Glutamatergic neuron (in vitro differentiated cells): ENCODE measurements at regions not wholly inside any gene's neighbourhood (a gene's known extent, or its start where the extent isn't known, plus 50 kb on each side); places are given as distances from the start of the nearest gene placed in this dataset.

Source experiments
- DNase-seq: peaks from one replicate; pipeline ENCODE4 v3.0.0; 2022
- H3K27ac Mint-ChIP-seq: one replicate; pipeline ENCODE4 v1.8.0; 2020; ENCODE audit warnings: mild to moderate bottlenecking, mixed read lengths, inconsistent platforms; ENCODE audit not compliant: unreplicated experiment
- H3K27me3 Mint-ChIP-seq: one replicate; pipeline ENCODE4 v1.8.0; 2020; ENCODE audit warnings: mild to moderate bottlenecking, moderate library complexity, mixed read lengths, inconsistent platforms; ENCODE audit not compliant: unreplicated experiment
- H3K36me3 Mint-ChIP-seq: one replicate; pipeline ENCODE4 v1.8.0; 2020; ENCODE audit warnings: mild to moderate bottlenecking, mixed read lengths, inconsistent platforms; ENCODE audit not compliant: unreplicated experiment
- H3K4me1 Mint-ChIP-seq: one replicate; pipeline ENCODE4 v1.8.0; 2020; ENCODE audit warnings: mild to moderate bottlenecking, low read depth, mixed read lengths, inconsistent platforms; ENCODE audit not compliant: unreplicated experiment
- H3K4me3 Mint-ChIP-seq: one replicate; pipeline ENCODE4 v1.8.0; 2020; ENCODE audit warnings: mild to moderate bottlenecking, mixed read lengths, inconsistent platforms; ENCODE audit not compliant: unreplicated experiment
- H3K9me3 Mint-ChIP-seq: one replicate; pipeline ENCODE4 v1.8.0; 2020; ENCODE audit warnings: mild to moderate bottlenecking, moderate library complexity, mixed read lengths, inconsistent platforms; ENCODE audit not compliant: unreplicated experiment
- TF ChIP-seq, protein P1 (sequence below): fragments of 200-600 bp; sonication (generic); IDR thresholded peaks from one replicate; pipeline ENCODE4 v1.5.0; 2021; ENCODE audit not compliant: partially characterized antibody, unreplicated experiment

DNA sequence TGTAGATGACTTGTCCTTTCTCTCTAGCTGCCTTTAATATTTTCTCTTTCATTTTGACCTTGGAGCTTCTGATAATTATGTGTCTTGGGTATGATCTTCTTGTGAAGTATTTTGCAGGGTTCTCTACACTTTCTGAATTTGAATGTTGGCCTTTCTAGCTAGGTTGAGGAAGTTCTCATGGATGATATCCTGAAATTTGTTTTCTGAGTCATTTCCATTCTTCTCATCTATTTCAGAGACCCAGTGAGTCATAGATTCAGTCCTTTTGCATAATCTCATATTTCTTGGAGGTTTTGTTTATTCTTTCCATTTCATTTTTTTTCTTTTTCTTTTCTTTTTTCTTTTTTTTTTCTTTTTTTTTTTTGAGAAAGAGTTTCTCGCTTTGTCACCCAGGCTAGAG lies 585.7 kb upstream of the PABPC4L start:
- no peak for DNase-seq
- Mint-ChIP-seq H3K4me1 (no peaks in the 10 kb centered on the region), H3K9me3 (no peaks in the 10 kb centered on the region), H3K27ac (no peak overlapping the region), H3K27me3 (no peaks in the 10 kb centered on the region), H3K4me3 (no peak overlapping the region), H3K36me3 (no peaks in the 10 kb centered on the region)
- TF ChIP-seq, protein P1, sequence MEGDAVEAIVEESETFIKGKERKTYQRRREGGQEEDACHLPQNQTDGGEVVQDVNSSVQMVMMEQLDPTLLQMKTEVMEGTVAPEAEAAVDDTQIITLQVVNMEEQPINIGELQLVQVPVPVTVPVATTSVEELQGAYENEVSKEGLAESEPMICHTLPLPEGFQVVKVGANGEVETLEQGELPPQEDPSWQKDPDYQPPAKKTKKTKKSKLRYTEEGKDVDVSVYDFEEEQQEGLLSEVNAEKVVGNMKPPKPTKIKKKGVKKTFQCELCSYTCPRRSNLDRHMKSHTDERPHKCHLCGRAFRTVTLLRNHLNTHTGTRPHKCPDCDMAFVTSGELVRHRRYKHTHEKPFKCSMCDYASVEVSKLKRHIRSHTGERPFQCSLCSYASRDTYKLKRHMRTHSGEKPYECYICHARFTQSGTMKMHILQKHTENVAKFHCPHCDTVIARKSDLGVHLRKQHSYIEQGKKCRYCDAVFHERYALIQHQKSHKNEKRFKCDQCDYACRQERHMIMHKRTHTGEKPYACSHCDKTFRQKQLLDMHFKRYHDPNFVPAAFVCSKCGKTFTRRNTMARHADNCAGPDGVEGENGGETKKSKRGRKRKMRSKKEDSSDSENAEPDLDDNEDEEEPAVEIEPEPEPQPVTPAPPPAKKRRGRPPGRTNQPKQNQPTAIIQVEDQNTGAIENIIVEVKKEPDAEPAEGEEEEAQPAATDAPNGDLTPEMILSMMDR = no peak

DNA sequence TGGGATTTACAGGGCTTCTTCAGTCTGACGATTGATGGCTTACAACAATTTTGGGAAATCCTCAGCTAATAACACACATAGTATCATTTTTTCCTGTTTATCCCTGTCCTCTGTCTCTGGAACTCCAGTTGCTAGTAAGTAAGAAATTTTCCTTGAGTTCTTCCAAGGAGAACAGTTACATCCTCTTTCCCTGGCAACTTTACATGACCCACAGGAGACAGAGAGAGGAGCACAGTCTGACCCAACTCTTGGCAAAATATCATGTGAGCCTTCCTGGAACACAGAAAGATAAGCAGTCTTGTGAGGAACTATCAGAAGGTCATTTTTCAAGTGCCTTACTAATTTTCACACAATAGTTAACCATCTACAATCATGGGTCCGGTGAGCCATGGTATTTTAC lies 578.7 kb upstream of the PABPC4L start:
- Mint-ChIP-seq H3K27me3 (no peaks in the 10 kb centered on the region), H3K4me3 (no peak overlapping the region), H3K36me3 (no peaks in the 10 kb centered on the region), H3K27ac (no peak overlapping the region), H3K9me3 (no peaks in the 10 kb centered on the region), H3K4me1 (no peaks in the 10 kb centered on the region)
- no peak for DNase-seq
- TF ChIP-seq, protein P1 = no peak

DNA sequence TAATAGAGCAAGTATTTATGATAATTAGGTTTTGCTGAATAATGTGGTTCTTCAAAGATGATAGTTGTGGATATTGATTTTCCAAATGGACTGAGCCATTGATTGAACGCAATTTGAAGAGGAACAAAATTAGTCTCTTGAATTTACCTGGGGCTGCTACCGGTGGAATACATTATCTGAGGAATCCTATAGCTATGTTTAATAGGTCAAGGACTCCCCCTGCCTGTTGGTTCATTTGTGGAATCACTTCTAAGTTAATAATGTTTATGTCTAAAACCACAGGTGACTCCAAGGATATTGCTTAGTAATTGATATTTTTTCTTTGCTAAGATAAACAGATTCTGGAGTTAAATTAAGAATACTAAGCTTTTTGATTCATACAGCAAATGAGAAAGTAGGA lies 576.0 kb upstream of the PABPC4L start:
- H3K27ac Mint-ChIP-seq = no peak overlapping the region
- peaks cover 3% of the 10 kb centered on the region for H3K27me3 Mint-ChIP-seq
- no peak overlapping the region for H3K4me3 Mint-ChIP-seq
- H3K4me1 Mint-ChIP-seq = no peaks in the 10 kb centered on the region
- H3K36me3 Mint-ChIP-seq = no peaks in the 10 kb centered on the region
- peaks cover 2% of the 10 kb centered on the region for H3K9me3 Mint-ChIP-seq
- no peak for DNase-seq
- TF ChIP-seq, protein P1 = no peak

DNA sequence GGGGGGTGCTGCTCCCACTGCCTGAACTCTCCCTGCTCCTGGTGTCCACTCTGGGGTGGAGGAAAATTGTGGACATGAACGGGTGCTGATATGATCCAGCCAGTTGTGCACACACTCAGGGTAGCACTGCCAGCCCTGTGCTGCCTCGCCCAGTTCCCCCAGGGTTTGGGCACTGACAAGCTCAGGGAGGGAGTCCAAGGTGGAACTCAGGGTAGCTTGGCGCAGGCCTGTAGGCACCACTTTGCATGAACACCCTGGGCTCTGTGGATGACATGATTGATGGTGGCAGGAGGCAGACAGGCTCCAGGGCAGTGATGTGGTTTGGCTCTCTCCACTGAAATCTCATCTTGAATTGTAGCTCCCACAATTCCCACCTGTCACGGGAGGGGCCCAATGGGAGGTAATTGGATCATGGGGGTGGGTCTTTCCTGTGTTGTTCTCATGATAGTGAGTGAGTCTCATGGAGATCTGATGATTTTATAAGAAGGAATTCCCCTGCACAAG lies 572.0 kb upstream of the PABPC4L start:
- Mint-ChIP-seq H3K36me3 (no peaks in the 10 kb centered on the region), H3K4me3 (no peak overlapping the region), H3K27ac (no peak overlapping the region), H3K4me1 (no peaks in the 10 kb centered on the region), H3K9me3 (peaks cover 2% of the 10 kb centered on the region), H3K27me3 (peaks cover 3% of the 10 kb centered on the region)
- no peak for DNase-seq
- TF ChIP-seq, protein P1 = no peak

DNA sequence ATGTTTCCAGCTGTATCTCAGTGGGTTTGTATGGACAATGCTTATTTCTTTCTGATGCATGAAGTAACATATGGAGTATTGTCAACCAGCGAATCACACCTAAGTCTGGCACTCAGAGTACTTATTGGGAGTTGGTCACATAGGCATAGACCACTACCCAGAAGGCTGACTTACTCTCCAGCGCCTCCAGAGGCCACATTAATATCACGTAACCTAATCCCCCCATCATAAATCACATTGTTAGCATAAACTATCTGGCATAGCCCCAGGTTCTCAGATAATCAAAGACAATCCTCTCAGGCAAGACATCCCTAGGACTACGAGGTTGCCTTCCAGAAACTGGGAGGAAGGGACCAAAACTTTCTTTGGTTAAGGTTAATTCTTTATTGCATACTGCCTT lies 560.5 kb upstream of the PABPC4L start:
- Mint-ChIP-seq H3K9me3 (peaks cover 2% of the 10 kb centered on the region), H3K4me1 (no peaks in the 10 kb centered on the region), H3K27ac (no peak overlapping the region), H3K27me3 (no peaks in the 10 kb centered on the region), H3K36me3 (no peaks in the 10 kb centered on the region), H3K4me3 (no peak overlapping the region)
- TF ChIP-seq, protein P1 = no peak
- DNase-seq = no peak
